GM19463 (cell line): ENCODE measurements at regions not wholly inside any gene's neighbourhood (a gene's known extent, or its start where the extent isn't known, plus 50 kb on each side); places are given as distances from the start of the nearest gene placed in this dataset.

Experiments used
- ATAC-seq: cut with Tn5 transposase; IDR thresholded peaks from one replicate; pipeline ENCODE4 v1.9.1; 2021; ENCODE audit warnings: mild to moderate bottlenecking, moderate library complexity; ENCODE audit not compliant: unreplicated experiment

DNA sequence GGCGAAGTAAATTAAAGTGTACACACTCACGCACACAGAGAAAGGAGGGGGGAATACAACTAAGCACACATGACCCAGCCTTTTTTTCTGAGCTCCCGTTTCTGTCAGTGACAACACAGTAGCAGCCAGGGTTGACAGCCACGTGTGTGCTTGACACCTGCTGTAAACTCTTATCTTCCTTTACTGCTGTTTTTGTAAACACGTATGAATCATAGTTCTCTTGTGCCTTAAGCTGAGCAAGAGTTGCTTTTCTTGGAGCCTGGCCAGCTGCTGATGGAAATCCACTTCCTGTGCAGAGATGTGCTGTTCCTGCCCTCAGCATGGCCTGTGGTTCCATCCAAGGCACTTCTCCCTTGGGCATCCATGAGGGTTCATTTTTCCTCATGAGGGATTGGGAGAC is 561.9 kb downstream of the GALR1 start:
- ATAC-seq = no peak

DNA sequence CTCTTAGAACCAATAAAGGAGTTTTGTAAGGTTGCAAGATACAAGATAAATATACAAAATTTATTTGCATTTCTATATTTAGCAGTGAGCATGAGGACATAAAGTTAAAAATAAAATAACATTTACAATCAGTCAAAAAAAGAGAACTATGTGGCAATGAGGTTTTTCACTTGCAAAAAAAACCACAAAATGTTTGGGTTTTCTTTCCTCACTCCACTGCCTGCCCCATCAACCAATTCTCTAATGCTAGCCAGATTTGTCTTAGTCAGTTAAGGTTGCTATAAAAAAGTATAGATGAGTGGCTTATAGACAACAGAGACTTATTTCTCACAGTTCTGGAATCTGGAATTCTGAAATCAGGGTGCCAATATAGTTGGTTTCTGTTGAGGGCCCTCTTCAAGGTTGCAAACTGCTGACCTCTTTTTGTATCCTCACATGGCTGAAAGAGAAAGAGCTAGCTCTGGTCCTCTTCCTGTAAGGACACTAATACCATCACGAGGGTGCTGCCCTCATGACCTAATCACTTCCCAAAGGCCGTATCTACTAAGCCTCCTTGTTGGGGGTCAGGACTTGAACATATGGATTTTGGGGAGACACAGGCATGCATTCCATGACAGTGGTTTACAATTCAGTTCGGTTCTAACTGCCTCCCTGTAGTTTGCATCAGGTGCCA is 566.2 kb downstream of the GALR1 start:
- ATAC-seq = no peak

DNA sequence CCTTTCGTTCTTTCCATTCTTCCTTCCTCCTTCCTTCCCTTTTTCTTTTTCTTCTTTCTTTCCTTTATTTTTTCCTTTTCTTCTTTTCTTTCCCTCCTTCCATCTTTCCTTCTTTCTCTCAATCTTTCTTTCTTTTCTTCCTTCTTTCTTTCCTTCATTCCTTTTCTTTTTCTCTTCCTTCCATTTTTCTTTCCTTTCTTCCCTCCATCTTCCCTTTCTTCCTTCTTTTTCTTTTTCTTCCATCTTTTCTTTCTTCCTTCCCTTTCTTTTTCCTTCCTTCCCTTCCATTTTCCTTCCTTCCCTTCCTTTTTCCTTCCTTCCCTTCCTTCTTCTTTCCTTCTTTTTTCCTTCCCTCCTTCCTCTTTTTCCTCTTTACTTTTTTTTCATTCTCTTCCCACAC is 568.7 kb downstream of the GALR1 start:
- no peak for ATAC-seq

DNA sequence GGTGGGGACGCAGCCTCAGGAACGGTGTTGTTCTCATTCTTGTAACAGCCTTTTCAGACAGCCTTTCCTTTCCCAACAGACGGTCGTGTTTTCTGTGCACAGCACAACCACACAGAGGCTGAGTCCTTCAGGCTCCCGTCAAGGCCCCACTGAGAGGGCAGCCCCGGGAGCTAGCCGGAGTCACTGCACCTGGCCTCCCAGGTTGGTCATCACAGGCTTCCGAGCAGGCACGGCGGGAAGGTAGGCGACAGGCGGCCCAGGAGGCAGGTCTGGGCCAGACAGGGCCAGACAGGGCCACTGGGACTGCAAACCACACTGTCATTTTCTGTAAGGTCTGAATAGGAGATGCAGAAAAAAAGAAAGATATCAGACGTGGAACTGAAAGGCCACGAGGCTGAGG is 570.8 kb downstream of the GALR1 start:
- ATAC-seq = no peak

DNA sequence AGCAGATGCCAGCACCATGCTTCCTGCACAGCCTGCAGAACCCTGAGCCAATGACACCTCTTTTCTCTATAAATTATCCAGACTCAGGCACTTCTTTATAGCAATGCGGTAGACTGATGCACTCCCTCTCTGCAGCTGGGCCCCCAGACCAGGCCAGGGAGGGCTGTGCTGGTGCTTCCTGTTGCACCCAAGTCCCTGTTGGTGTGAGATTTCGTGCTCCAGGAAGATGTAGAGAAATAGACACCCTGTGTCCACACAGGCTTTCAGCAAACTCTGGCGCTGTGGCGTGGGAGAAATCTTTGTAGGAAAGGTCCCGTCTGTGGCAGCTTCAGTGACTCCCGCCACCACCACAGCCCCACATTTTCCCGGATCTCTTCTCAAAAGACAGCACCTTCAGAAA is 572.2 kb downstream of the GALR1 start:
- ATAC-seq = no peak

DNA sequence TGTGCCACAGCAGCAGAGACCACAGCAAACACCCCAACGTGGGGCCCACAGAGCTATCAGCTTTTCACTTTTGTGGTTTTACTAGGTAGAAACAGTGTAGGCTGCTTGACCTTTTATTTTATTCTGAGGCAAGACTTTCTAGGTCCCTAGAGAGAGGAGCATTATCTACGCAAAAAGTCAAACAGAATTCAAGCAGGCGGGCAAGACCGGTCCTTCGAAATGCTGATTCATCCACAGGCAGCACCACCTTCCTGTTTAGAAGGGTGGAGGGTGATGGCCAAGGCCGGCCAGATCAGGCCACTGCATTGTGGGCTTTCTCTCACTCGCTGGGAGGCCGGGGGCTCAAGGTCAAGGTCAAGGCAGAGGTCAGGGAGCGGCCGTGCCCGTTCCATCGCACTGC is 573.0 kb downstream of the GALR1 start:
- no peak for ATAC-seq

DNA sequence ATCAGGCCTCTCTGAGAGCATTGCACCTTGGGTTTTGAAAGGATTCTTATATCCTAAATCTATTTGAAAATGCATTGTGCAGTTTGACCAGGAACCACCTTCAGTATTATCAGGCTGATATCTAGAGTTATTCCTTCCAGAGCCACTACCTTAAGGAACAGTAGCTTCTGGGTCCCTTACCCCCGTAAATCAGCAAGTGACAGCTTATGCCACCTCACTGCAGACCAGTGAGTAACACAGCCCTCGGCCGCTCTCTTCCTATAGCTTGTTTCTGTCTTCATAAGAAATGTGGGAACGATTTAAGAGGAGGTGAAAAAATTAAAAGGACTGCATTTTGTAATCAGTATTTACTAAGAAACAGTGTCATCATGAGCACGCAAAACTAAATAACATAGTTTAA is 584.2 kb downstream of the GALR1 start:
- no peak for ATAC-seq

DNA sequence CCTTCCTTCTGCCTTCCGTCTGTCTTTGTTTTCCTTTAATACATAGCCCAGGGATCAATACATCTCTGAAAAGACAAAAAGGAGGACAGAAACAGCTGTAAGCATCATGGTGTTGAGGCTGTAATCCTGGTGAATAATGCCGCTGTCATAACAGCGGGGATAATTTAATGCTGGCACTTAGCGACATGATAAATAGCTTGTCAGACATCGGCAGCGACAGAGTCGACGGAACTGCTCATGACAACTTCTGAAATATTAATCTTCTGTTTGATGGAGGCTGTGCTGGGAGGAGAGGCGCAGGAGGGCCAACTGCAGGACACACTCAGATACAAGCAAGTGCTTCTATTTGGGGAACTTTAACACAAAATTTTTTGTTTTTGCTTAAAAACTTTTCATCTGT is 602.2 kb downstream of the GALR1 start:
- ATAC-seq = no peak

DNA sequence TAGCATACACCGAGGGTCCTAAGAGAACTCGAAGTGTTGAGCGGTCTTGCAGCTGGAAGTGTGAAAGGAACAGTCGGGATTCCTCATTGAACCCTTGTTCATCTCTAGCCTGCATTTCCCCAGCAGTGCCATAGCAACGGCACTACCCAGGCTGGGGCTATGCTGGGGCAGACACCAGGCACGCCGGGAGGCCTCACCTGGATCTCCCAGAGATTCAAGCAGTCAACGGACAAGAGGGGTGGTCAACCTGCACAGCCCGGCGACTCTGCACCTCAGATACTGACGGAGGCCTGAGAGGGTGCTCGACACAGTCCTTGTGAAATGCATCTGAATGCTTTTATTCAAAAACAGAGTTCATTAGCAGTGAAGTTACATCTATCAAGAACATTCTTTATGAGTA is 604.2 kb downstream of the GALR1 start:
- ATAC-seq = no peak

DNA sequence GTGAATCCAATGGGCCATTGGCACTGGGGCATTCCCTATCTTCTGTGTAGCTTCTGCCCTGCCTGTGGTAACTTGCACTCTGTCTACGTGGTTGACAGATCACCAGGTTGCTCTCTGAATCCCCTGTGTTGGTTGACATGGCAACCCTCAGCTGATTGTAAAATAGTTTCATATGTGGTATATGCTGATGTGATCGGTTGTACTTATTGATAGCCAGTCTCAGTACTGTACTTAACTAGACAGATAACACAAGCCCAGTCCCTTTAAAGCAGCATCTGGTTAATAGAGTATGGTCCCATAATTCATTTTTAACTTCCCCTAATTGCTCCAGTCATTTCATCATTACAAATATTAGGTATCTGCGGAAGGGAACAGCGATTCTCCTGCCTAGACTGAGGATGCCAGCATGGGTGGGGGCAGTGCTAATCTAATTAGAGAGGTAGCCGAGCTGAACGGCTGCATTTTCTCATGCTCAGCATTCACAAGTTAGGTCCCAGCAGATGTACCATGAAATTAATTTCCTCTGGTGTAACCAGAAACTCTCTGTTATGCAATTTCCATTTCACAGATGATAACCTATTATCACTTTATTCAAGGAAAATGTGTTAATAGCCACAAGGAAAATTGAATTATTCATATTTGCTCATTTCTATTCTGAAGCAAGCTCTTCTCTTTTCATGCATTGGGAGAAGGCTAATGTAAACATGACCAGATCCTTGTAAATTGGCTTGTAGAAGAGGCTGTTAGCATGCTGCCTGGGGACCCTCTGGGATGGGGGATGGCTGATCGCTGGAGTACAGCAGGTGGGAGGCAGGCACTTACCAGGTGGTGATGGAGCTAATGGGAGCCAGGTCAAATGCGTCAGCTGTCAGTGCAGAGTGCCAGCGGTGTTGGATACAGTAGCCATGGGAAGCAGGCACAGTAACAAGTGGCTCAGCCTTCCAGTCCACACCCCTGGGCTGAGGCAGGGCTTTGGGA is 608.3 kb downstream of the GALR1 start:
- no peak for ATAC-seq

DNA sequence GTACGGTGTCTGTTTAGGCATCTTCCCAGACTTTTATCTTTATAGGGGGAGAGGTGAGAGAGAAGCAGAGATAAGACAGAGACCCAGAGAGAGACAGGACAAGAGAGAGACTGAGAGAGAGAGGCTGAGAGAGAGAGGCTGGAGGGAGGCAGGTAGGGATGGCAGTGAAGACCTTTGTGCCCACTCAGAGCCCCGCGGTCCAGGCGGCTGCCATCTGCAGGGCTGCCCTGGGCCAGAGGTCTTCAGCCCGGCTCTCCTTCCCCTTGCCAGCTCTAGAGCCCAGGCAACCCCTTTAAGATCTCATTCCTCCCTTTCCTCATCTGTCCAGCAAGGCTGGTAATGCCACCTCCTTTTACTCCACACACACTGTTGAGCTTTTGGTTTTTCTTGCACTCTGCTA is 610.0 kb downstream of the GALR1 start:
- ATAC-seq = no peak

DNA sequence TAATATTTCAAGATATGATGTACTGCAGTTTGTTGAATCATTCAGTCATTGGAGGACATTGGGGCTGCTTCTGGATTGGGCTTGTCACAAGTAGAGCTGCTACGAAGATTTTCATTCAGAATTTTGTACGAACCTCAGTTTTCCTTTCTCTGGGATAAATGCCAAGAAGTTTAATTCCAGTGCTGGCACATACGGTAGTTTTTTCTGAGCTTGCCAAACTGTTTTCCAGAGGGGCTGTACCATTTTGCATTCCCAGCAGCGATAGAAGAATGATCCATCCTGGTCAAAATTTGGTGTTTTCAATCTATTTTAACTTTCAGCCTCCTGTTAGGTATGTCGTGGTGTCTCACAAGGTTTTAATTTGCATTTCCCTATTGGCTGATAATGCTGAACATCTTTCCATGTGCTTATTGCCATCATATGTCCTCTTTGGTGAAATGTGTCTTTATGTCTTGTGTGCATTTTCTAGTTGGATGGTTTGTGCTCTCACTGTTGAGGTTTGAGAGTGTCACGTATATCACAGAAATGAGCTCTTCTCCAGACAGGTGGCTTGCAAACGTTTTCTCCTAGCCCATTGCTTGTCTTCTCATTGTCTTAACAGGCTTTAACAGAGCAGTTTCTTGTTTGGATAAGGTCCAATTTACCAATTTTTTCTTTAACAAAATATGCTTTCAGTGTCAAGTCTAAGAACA is 612.6 kb downstream of the GALR1 start:
- no peak for ATAC-seq

DNA sequence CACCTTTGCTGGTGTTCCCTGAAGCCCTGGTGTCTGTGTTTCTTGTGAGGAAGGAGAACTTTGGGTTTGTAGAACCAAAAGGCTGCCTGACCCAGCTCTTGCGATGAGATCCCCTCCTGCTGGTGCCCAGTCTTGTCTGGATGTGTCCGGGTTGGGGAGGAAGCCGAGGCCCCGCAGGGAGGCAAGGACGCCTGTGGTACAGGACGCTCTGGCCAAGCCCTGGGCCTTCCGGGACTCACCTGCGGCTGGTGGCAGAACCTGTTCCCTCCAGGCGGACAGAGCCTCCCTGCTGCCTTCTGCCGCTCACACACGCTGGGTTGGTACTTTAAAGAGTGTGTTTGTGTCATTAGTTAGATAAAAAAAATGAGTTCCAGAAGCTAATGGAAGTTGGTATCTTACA is 616.2 kb downstream of the GALR1 start:
- no peak for ATAC-seq

DNA sequence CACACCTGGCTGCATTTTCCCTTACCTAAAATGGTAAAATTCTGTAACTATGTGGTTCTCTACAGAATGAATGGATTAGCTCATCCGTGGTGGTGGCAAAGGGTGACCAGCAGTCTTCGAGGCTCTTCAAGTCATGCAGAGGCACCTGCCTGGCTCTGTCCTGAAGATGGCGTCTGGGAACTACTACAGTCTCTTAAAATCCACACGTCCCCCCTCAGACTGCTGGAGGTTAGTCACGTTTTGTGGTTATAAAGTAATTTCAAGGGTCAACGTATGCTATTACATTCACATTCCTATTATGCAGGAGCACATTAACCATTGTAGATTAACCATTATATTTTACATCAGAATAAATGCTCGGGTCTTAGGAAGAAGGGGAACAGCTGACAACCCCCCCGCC is 616.7 kb downstream of the GALR1 start:
- ATAC-seq = no peak

DNA sequence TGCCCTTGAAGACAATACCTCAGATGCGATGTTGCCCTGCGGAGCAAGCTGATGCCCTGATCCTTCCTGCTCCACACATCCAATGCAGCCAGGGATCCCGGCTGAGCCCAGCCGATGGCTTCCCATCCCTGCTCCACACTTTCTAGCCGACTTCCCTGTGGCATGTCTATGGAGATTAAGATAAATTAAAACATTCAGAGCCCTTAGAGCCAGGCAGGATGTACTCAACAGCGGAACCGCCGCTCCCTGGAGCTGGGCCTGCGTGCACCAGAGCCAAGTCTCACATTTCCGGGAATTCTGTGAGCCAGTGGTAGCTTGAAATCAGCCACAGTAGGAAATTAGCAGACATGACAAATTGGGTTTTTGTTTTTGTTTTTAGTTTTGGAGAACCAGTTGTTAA is 620.6 kb downstream of the GALR1 start:
- ATAC-seq = no peak

DNA sequence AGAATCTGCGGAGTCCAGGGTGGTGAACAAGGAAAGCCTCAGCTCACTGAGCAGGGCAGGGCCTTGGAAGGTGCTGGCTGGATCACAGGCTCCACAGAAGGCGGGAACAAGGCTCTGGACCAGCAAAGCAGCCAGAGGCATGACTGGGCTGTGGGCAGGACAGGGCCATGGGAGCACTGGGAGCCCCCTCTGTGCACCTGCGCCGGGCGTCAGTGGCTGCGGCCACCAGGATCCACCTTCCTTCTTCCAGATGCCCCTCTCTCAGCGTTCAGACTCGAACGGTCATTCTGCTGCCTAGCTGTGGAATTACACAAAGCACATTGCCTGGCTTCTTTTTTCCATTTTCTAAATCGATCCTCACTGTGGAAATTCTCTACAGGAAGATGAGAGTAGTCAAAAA is 621.2 kb downstream of the GALR1 start:
- ATAC-seq = no peak

DNA sequence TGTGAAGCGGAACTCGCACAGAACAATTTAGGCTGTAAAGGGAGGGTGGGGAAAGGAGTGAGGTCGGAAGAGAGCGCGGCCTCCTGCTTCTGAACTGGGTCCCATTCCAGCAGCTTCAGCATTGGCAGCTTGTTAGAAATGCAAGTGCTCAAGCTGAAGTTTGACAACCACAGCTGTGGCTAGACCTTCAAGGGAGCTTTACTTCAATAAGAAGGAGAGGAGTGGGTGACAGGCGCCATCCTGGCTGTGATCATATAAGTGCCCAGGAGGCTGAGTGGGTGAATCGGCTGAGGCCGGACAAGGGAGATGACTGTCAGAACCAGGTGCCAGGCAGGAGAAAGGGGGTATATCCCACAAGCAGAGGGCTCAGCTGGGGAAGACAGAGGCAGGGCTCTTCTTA is 622.5 kb downstream of the GALR1 start:
- no peak for ATAC-seq

DNA sequence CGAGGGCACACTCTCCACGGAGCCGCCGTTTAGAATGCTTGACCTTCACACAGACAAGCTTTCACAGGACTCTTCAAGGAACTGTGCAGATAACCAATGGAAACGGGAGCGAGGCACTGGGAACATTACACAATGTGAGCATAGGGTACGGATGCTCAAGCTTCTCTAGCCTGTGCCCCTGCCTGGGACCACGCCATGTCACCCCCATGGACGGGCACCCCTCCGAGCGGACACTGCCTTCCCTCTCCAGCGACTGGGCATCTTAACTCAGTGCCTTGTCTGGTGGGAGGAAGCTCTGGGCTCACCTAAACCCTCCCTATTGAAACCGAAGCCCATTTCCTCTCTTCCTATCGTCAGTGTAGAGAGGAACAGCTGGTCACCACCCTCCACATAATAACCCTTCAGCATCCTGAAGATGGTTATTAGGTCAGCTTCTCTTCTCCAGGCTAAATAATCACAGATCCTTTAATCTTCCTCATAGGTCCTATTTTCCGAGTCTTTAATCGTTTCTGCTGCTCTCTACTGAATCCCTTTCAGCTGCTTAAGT is 626.7 kb downstream of the GALR1 start:
- ATAC-seq = no peak

DNA sequence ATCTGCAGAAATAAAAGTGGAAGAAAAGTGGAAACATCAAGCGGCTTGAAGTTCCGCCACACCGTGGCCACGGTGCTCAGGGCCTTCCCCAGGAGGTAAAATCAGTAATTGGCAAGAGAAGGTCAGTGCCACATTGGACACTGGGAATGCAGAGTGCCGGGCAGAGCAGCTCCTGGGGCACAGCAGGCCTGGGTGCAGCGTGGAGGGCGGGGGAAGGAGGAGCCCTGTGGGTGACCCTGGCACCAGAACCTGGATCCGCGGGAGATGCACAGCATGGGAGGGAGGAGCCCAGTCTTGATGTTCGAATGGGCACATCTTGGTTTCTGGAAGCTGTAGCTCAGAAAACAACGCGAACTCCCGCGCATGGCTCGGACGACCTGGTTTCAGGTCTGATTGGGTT is 630.2 kb downstream of the GALR1 start:
- no peak for ATAC-seq

DNA sequence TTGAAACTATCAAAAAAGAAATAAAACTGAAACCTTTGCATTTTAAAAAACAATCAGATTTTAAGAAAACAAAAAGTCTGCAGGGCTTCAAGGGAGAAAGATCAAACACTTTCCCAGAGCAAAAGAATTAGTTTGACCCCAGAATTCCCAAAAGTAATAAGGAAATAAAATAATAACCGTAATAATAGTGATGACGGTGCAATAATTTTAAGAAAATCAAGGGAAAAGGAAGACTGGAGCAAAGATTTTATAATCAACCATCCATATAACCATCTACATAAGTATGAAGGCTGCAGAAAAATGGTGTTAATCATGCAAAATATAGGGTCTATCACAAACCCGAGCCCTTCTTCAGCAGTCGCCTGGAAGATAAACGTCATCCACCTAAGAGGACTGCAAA is 634.8 kb downstream of the GALR1 start:
- no peak for ATAC-seq

DNA sequence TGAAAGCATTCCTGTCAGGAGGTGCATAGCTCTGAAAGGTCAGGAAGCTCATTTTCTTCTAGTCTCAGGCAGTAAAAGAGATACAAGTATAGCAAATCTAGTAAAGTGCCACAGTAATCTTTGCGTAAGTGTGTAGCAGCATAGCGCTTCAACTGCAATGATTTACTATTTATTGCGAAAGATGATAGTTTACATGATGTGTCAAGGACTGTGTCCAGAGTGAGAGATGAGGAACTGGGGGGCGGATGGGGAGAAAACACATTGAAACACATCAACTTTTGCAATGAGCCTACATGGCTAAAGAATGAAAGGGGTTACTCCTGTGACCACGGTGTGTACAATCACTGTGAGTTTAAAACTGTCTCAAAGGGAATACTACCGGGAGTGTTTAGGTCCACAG is 644.4 kb downstream of the GALR1 start:
- no peak for ATAC-seq

DNA sequence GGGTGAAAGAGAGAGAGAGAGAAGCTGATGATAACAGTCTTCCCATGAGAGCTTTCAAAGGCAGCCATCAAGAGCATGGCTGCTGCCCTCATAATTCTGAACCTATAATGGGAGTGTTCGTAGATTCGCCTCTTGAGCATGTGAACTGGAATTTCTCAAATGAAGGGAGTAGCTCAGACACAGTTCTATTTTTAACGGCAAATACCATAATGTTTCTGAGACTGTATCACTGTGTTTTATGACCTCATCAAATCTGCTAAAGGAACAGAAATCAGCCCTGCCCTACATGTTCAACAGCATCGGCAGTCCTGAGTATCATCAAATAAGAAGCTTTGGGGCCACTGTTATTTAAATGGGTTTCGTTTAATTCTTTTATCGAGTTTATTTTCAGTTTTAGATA is 645.6 kb downstream of the GALR1 start:
- no peak for ATAC-seq
